ENCODE measurements at regions not wholly inside any gene's neighbourhood (a gene's known extent, or its start where the extent isn't known, plus 50 kb on each side); places are given as distances from the start of the nearest gene placed in this dataset.
"Not testable (repeated sequence)": the region's sequence is repeated elsewhere in the genome, so short reads cannot be mapped to it uniquely, and the experiment has no call there.

- Histone ChIP-seq H3K27ac (ENCODE audit: low read length) (no peak overlapping the region), H3K4me1 (ENCODE audit: control insufficient read depth, insufficient read depth, low read length) (no peaks in the 10 kb centered on the region), H3K27me3 (ENCODE audit: control insufficient read depth, insufficient read depth, low read length) (no peaks in the 10 kb centered on the region), H3K36me3 (ENCODE audit: control insufficient read depth, insufficient read depth, low read length) (no peaks in the 10 kb centered on the region), H3K9me3 (ENCODE audit: control insufficient read depth, insufficient read depth, low read depth, low read length) (no peaks in the 10 kb centered on the region), H3K4me3 (ENCODE audit: low read depth in 2 of 2, low read length in 2 of 2) (no peak overlapping the region)
- ATAC-seq (no peak), DNase-seq (ENCODE audit: low read depth, low spot score) (no peak)
- no peak for TF ChIP-seq POLR2AphosphoS5 (IDR thresholded peaks at IDR 0.05; ENCODE audit: low read depth, low read length)
- no peak for TF ChIP-seq SIN3A (IDR thresholded peaks at IDR 0.05; ENCODE audit: borderline replicate concordance, insufficient read depth, low read depth, low read length)
- intact Hi-C loops (cut with micrococcal nuclease; ENCODE audit: unreplicated experiment) = no loop called here
- BruUV-seq (replicated peaks) = no TSS peak
- in situ Hi-C loops (cut with HindIII; ENCODE audit: low pct_unique_long_range_greater_than_20kb, low sequenced_read_pairs) = no loop called here
- ChIA-PET POLR2A (no interaction called here), CTCF (no interaction called here)
Observed at GRCh38 chr6:14567842-14568241, 450.3 kb downstream of the CD83 start.

- in situ Hi-C loops (cut with HindIII; ENCODE audit: low pct_unique_long_range_greater_than_20kb, low sequenced_read_pairs) = no loop called here
- H3K4me3 ChIP-seq (ENCODE audit: low read depth in 2 of 2, low read length in 2 of 2) = no peak overlapping the region
- no peak overlapping the region for H3K27ac ChIP-seq (ENCODE audit: low read length)
Observed at GRCh38 chr6:14569394-14569793, 451.8 kb downstream of the CD83 start.

GRCh38 chr6:14569874-14570273 is 452.3 kb downstream of the CD83 start:
- BruUV-seq (replicated peaks); H3K4me3 ChIP-seq (ENCODE audit: low read depth in 2 of 2, low read length in 2 of 2); H3K4me1 ChIP-seq (ENCODE audit: control insufficient read depth, insufficient read depth, low read length); H3K9me3 ChIP-seq (ENCODE audit: control insufficient read depth, insufficient read depth, low read depth, low read length); DNase-seq (ENCODE audit: low read depth, low spot score); CTCF ChIA-PET; POLR2A ChIA-PET; H3K27me3 ChIP-seq (ENCODE audit: control insufficient read depth, insufficient read depth, low read length); in situ Hi-C loops (cut with HindIII; ENCODE audit: low pct_unique_long_range_greater_than_20kb, low sequenced_read_pairs); H3K36me3 ChIP-seq (ENCODE audit: control insufficient read depth, insufficient read depth, low read length); ATAC-seq; H3K27ac ChIP-seq (ENCODE audit: low read length); intact Hi-C loops (cut with micrococcal nuclease; ENCODE audit: unreplicated experiment): not testable (repeated sequence)

More at GRCh38 chr6:14569394-14569793, 451.8 kb downstream of the CD83 start:
- Histone ChIP-seq H3K27me3 (ENCODE audit: control insufficient read depth, insufficient read depth, low read length) (no peaks in the 10 kb centered on the region), H3K4me1 (ENCODE audit: control insufficient read depth, insufficient read depth, low read length) (no peaks in the 10 kb centered on the region), H3K9me3 (ENCODE audit: control insufficient read depth, insufficient read depth, low read depth, low read length) (no peaks in the 10 kb centered on the region), H3K36me3 (ENCODE audit: control insufficient read depth, insufficient read depth, low read length) (no peaks in the 10 kb centered on the region)
- ATAC-seq (no peak), DNase-seq (ENCODE audit: low read depth, low spot score) (no peak)
- no TSS peak for BruUV-seq (replicated peaks)
- intact Hi-C loops (cut with micrococcal nuclease; ENCODE audit: unreplicated experiment) = no loop called here
- TF ChIP-seq SIN3A (IDR thresholded peaks at IDR 0.05; ENCODE audit: borderline replicate concordance, insufficient read depth, low read depth, low read length) (no peak), POLR2AphosphoS5 (IDR thresholded peaks at IDR 0.05; ENCODE audit: low read depth, low read length) (no peak), REST (IDR thresholded peaks at IDR 0.05; ENCODE audit: insufficient read depth in 1 of 2, low read depth in 2 of 2, low read length in 1 of 2) (no peak), TCF7L2 (IDR thresholded peaks at IDR 0.05; ENCODE audit: low read depth, low read length) (no peak), CTCF (IDR thresholded peaks at IDR 0.05) (no peak)
- CTCF ChIA-PET = no interaction called here
- POLR2A ChIA-PET = no interaction called here
